Glomerular visceral epithelial cell (primary cell): ENCODE measurements at regions not wholly inside any gene's neighbourhood (a gene's known extent, or its start where the extent isn't known, plus 50 kb on each side); places are given as distances from the start of the nearest gene placed in this dataset.
"Not testable (repeated sequence)": the region's sequence is repeated elsewhere in the genome, so short reads cannot be mapped to it uniquely, and the experiment has no call there.

Experiments used
- DNase-seq: peaks from one replicate; pipeline ENCODE4 v3.0.0-alpha.2; 2016; ENCODE audit errors: extremely low spot score

GRCh38 chr5:7297821-7298220 lies 98.1 kb upstream of the ADCY2 start:
- DNase-seq, result not testable (repeated sequence)

- DNase-seq, result not testable (repeated sequence)
Observed at GRCh38 chr5:7299731-7300130, 96.2 kb upstream of the ADCY2 start.

GRCh38 chr5:7305000-7305674 lies 90.8 kb upstream of the ADCY2 start:
- DNase-seq, result not testable (repeated sequence)

- not testable (repeated sequence) for DNase-seq
Observed at GRCh38 chr5:7306556-7306955, 89.4 kb upstream of the ADCY2 start.

- not testable (repeated sequence) for DNase-seq
Observed at GRCh38 chr5:7307709-7308108, 88.2 kb upstream of the ADCY2 start.

GRCh38 chr5:7309715-7310114 lies 86.2 kb upstream of the ADCY2 start:
- not testable (repeated sequence) for DNase-seq

GRCh38 chr5:7310656-7311055 lies 85.3 kb upstream of the ADCY2 start:
- not testable (repeated sequence) for DNase-seq

- no peak for DNase-seq
Observed at GRCh38 chr5:7315118-7315517, 80.8 kb upstream of the ADCY2 start.

GRCh38 chr5:7317751-7318150 lies 78.2 kb upstream of the ADCY2 start:
- DNase-seq, result no peak

- no peak for DNase-seq
Observed at GRCh38 chr5:7320701-7321301, 75.1 kb upstream of the ADCY2 start.

- no peak for DNase-seq
Observed at GRCh38 chr5:7321724-7322123, 74.2 kb upstream of the ADCY2 start.

- DNase-seq, result no peak
Observed at GRCh38 chr5:7324919-7325318, 71.0 kb upstream of the ADCY2 start.

- no peak for DNase-seq
Observed at GRCh38 chr5:7325975-7326913, 69.7 kb upstream of the ADCY2 start.

GRCh38 chr5:7329141-7329540 lies 66.8 kb upstream of the ADCY2 start:
- DNase-seq, result no peak

GRCh38 chr5:7329712-7330111 lies 66.2 kb upstream of the ADCY2 start:
- no peak for DNase-seq

- DNase-seq, result no peak
Observed at GRCh38 chr5:7330256-7330655, 65.7 kb upstream of the ADCY2 start.

- DNase-seq, result no peak
Observed at GRCh38 chr5:7331131-7331530, 64.8 kb upstream of the ADCY2 start.
